Gastroesophageal sphincter (tissue), 3 donors: ENCODE measurements at regions not wholly inside any gene's neighbourhood (a gene's known extent, or its start where the extent isn't known, plus 50 kb on each side); places are given as distances from the start of the nearest gene placed in this dataset.

Source experiments
- CTCF ChIP-seq, 4 experiments: fragments of 200-600 bp in 2 of 4; fragments of 450-650 bp in 2 of 4; sonication (generic) in 1 of 4; IDR thresholded peaks; one replicate each; pipeline ENCODE4 v1.5.1; 2017 to 2019; ENCODE audit warnings: antibody characterized with exemption in 4 of 4, mild to moderate bottlenecking in 2 of 4, moderate library complexity in 2 of 4
- EP300 ChIP-seq: sonication (generic); formaldehyde crosslinking; IDR thresholded peaks from one replicate; pipeline ENCODE4 v1.6.1; 2017; ENCODE audit warnings: antibody characterized with exemption, mild to moderate bottlenecking
- POLR2A ChIP-seq, 2 donors: fragments of 450-650 bp; IDR thresholded peaks; one replicate each; pipeline ENCODE4 v1.6.1; 2017; ENCODE audit warnings: antibody characterized with exemption in 2 of 2, mild to moderate bottlenecking in 2 of 2, moderate library complexity in 1 of 2
- POLR2AphosphoS5 ChIP-seq: sonication (generic); formaldehyde crosslinking; IDR thresholded peaks from one replicate; pipeline ENCODE4 v1.6.1; 2017; ENCODE audit warnings: antibody characterized with exemption

GRCh38 chr2:76572981-76573380 lies 862.3 kb upstream of the GCFC2 start:
- TF ChIP-seq CTCF (IDR thresholded peaks at IDR 0.05) = no peak
- no peak for TF ChIP-seq EP300
- no peak for TF ChIP-seq POLR2A (IDR thresholded peaks at IDR 0.05)
- TF ChIP-seq POLR2AphosphoS5 = no peak
